ENCODE measurements at regions not wholly inside any gene's neighbourhood (a gene's known extent, or its start where the extent isn't known, plus 50 kb on each side); places are given as distances from the start of the nearest gene placed in this dataset.

DNA sequence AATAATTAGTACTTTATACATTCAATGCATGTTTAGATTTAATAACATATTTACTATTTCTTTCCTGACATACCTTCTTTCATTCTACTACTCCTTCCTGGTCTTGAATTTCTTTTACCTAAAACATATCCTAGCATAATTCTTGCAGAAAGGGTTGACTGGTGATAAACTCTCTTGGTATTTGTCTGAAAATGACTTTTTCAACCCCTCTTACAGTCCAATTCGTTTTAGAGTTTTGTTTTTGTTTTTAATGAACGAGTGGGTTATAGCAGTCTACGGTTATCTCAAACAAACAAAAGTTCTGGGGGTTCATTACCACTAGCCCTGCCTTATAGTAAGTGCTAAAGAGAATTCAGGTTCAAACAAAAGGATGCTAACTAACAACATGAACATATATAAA lies 69.6 kb upstream of the ALDH1B1 start:
- CTCF ChIA-PET (ENCODE audit: low intra/inter-chr PET ratio, low total read pairs): no interaction called here
- in situ Hi-C loops (cut with HindIII; ENCODE audit: extremely low pct_ligation_motif_present, low pct_unique_long_range_greater_than_20kb): no loop called here

DNA sequence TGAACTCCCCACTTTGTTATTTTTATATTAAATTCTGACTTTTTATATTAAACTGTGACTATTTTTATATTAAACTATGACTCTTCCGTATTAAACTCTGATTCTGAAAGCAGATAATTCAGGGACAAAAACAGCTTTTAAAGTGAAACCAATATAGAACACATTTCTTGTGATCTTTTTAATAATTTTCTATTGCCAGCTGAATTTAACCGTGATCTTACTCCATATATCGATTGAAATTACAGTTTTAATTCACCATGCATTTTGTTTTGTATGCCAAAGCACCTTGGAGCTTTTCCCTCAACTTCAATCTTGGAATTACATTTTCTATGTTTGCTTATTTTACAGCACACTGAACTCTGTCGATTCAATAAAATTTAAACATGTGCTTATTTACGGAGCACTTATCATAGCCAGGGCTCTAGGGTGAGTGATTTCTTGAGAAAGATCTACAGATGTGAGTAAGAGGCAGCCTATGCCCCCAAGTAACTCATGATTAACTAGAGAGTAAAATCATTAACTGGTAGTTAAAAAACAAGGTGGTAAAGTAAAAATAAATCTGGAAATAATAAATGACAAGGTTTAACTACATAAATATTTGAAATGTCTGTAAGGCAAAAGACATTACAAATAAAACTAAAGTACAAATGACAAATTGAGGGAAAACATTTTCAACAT lies 72.9 kb upstream of the ALDH1B1 start:
- no peaks in the 10 kb centered on the region for H4K20me1 ChIP-seq (ENCODE audit: insufficient read depth, low read length)
- CTCF ChIA-PET (ENCODE audit: low intra/inter-chr PET ratio, low total read pairs): no interaction called here
- H3K4me1 ChIP-seq (ENCODE audit: insufficient read depth, low read length): no peaks in the 10 kb centered on the region
- no peak overlapping the region for H3K27ac ChIP-seq (ENCODE audit: extremely low read length, insufficient read depth, low read length)
- no peak overlapping the region for H3K4me2 ChIP-seq (ENCODE audit: low read depth, low read length)
- H3K36me3 ChIP-seq (replicated peaks in 1 of 2; ENCODE audit: control insufficient read depth in 1 of 2, insufficient read depth in 2 of 2, low read length in 2 of 2): no peaks in the 10 kb centered on the region
- no peak overlapping the region for H3K4me3 ChIP-seq (replicated peaks in 1 of 3; ENCODE audit: insufficient read depth in 1 of 3, low read depth in 2 of 3, low read length in 3 of 3)
- 49% methylated on average over 5 of the region's 5 CpGs for WGBS (ENCODE audit: low lambda C conversion rate)
- no peak for DNase-seq (ENCODE audit: low spot score)
- in situ Hi-C loops (cut with HindIII; ENCODE audit: extremely low pct_ligation_motif_present, low pct_unique_long_range_greater_than_20kb): no loop called here
- no peak for FAIRE-seq
- no peaks in the 10 kb centered on the region for H3K79me2 ChIP-seq (ENCODE audit: insufficient read depth, low read length)
- POLR2A ChIA-PET: no interaction called here
- peaks cover 2 to 14% of the 10 kb centered on the region in 2 experiments; a peak in 3 of 5 replicates for H3K27me3 ChIP-seq (ENCODE audit: control insufficient read depth in 1 of 2, insufficient read depth in 2 of 2, low read length in 2 of 2)
- ATAC-seq: no peak
- no peak overlapping the region for H2AFZ ChIP-seq (ENCODE audit: low read length)
- H3K9ac ChIP-seq (ENCODE audit: insufficient read depth, low read depth, low read length): no peak overlapping the region
- no peaks in the 10 kb centered on the region for H3K9me3 ChIP-seq (ENCODE audit: low read length)
- intact Hi-C loops (cut with micrococcal nuclease; ENCODE audit: unreplicated experiment): no loop called here
- no TSS peak for BruUV-seq (replicated peaks)
- TF ChIP-seq, protein P1, sequence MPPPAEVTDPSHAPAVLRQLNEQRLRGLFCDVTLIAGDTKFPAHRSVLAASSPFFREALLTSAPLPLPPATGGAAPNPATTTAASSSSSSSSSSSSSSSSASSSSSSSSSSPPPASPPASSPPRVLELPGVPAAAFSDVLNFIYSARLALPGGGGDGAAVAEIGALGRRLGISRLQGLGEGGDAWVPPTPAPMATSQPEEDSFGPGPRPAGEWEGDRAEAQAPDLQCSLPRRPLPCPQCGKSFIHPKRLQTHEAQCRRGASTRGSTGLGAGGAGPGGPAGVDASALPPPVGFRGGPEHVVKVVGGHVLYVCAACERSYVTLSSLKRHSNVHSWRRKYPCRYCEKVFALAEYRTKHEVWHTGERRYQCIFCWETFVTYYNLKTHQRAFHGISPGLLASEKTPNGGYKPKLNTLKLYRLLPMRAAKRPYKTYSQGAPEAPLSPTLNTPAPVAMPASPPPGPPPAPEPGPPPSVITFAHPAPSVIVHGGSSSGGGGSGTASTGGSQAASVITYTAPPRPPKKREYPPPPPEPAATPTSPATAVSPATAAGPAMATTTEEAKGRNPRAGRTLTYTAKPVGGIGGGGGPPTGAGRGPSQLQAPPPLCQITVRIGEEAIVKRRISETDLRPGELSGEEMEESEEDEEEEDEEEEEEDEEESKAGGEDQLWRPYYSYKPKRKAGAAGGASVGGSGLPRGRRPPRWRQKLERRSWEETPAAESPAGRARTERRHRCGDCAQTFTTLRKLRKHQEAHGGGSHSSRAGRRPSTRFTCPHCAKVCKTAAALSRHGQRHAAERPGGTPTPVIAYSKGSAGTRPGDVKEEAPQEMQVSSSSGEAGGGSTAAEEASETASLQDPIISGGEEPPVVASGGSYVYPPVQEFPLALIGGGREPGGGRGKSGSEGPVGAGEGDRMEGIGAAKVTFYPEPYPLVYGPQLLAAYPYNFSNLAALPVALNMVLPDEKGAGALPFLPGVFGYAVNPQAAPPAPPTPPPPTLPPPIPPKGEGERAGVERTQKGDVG (CRISPR knock-in tag; IDR thresholded peaks at IDR 0.05; ENCODE audit: borderline replicate concordance): no peak
- TF ChIP-seq TBP (CRISPR knock-in tag; IDR thresholded peaks at IDR 0.05) (no peak), HOXD1 (CRISPR knock-in tag; IDR thresholded peaks at IDR 0.05) (no peak), ZNF772 (CRISPR knock-in tag; IDR thresholded peaks at IDR 0.05) (no peak), SAP130 (CRISPR knock-in tag; IDR thresholded peaks at IDR 0.05; ENCODE audit: low read depth) (no peak), ZNF232 (CRISPR knock-in tag; IDR thresholded peaks at IDR 0.05; ENCODE audit: borderline replicate concordance) (no peak), TCF7L2 (IDR thresholded peaks at IDR 0.05; ENCODE audit: low read depth, low read length) (no peak), ZNF7 (CRISPR knock-in tag; IDR thresholded peaks at IDR 0.05) (no peak)
- TF ChIP-seq, protein P2, sequence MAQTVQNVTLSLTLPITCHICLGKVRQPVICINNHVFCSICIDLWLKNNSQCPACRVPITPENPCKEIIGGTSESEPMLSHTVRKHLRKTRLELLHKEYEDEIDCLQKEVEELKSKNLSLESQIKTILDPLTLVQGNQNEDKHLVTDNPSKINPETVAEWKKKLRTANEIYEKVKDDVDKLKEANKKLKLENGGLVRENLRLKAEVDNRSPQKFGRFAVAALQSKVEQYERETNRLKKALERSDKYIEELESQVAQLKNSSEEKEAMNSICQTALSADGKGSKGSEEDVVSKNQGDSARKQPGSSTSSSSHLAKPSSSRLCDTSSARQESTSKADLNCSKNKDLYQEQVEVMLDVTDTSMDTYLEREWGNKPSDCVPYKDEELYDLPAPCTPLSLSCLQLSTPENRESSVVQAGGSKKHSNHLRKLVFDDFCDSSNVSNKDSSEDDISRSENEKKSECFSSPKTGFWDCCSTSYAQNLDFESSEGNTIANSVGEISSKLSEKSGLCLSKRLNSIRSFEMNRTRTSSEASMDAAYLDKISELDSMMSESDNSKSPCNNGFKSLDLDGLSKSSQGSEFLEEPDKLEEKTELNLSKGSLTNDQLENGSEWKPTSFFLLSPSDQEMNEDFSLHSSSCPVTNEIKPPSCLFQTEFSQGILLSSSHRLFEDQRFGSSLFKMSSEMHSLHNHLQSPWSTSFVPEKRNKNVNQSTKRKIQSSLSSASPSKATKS (CRISPR knock-in tag; IDR thresholded peaks at IDR 0.05): no peak
- TF ChIP-seq, protein P3, sequence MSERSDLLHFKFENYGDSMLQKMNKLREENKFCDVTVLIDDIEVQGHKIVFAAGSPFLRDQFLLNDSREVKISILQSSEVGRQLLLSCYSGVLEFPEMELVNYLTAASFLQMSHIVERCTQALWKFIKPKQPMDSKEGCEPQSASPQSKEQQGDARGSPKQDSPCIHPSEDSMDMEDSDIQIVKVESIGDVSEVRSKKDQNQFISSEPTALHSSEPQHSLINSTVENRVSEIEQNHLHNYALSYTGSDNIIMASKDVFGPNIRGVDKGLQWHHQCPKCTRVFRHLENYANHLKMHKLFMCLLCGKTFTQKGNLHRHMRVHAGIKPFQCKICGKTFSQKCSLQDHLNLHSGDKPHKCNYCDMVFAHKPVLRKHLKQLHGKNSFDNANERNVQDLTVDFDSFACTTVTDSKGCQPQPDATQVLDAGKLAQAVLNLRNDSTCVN (CRISPR knock-in tag; IDR thresholded peaks at IDR 0.05; ENCODE audit: borderline replicate concordance): no peak

More for the DNA sequence above, 69.6 kb upstream of the ALDH1B1 start:
- H3K27ac ChIP-seq (ENCODE audit: extremely low read length, insufficient read depth, low read length): no peak overlapping the region
- H3K4me1 ChIP-seq (ENCODE audit: insufficient read depth, low read length): no peaks in the 10 kb centered on the region
- H3K36me3 ChIP-seq (replicated peaks in 1 of 2; ENCODE audit: control insufficient read depth in 1 of 2, insufficient read depth in 2 of 2, low read length in 2 of 2): no peaks in the 10 kb centered on the region
- no peaks in the 10 kb centered on the region for H3K9me3 ChIP-seq (ENCODE audit: low read length)
- intact Hi-C loops (cut with micrococcal nuclease; ENCODE audit: unreplicated experiment): no loop called here
- under 1% methylated on average over 3 of the region's 3 CpGs for WGBS (ENCODE audit: low lambda C conversion rate)
- no peak for ATAC-seq
- TF ChIP-seq FOSL1 (CRISPR knock-in tag; IDR thresholded peaks at IDR 0.05; ENCODE audit: borderline replicate concordance) (no peak), EEA1 (CRISPR knock-in tag; IDR thresholded peaks at IDR 0.05; ENCODE audit: borderline replicate concordance) (no peak), ZNF841 (CRISPR knock-in tag; IDR thresholded peaks at IDR 0.05; ENCODE audit: borderline replicate concordance) (no peak), CHD2 (IDR thresholded peaks at IDR 0.05; ENCODE audit: low read depth, low read length) (no peak)
- POLR2A ChIA-PET: no interaction called here
- FAIRE-seq: no peak
- H3K79me2 ChIP-seq (ENCODE audit: insufficient read depth, low read length): no peaks in the 10 kb centered on the region
- no peak overlapping the region for H3K9ac ChIP-seq (ENCODE audit: insufficient read depth, low read depth, low read length)
- no peak overlapping the region for H3K4me3 ChIP-seq (replicated peaks in 1 of 3; ENCODE audit: insufficient read depth in 1 of 3, low read depth in 2 of 3, low read length in 3 of 3)
- peaks cover 0 to 7% of the 10 kb centered on the region in 2 experiments; a peak in 2 of 5 replicates for H3K27me3 ChIP-seq (ENCODE audit: control insufficient read depth in 1 of 2, insufficient read depth in 2 of 2, low read length in 2 of 2)
- DNase-seq (ENCODE audit: low spot score): no peak
- H2AFZ ChIP-seq (ENCODE audit: low read length): no peak overlapping the region
- BruUV-seq (replicated peaks): no TSS peak
- no peak overlapping the region for H3K4me2 ChIP-seq (ENCODE audit: low read depth, low read length)
- no peaks in the 10 kb centered on the region for H4K20me1 ChIP-seq (ENCODE audit: insufficient read depth, low read length)
